Fibroblast of peridontal ligament (primary cell): ENCODE measurements at regions not wholly inside any gene's neighbourhood (a gene's known extent, or its start where the extent isn't known, plus 50 kb on each side); places are given as distances from the start of the nearest gene placed in this dataset.

Source experiments
- DNase-seq: peaks from one replicate; pipeline ENCODE4 v3.0.0-alpha.2; 2010; ENCODE audit errors: extremely low read depth

DNA sequence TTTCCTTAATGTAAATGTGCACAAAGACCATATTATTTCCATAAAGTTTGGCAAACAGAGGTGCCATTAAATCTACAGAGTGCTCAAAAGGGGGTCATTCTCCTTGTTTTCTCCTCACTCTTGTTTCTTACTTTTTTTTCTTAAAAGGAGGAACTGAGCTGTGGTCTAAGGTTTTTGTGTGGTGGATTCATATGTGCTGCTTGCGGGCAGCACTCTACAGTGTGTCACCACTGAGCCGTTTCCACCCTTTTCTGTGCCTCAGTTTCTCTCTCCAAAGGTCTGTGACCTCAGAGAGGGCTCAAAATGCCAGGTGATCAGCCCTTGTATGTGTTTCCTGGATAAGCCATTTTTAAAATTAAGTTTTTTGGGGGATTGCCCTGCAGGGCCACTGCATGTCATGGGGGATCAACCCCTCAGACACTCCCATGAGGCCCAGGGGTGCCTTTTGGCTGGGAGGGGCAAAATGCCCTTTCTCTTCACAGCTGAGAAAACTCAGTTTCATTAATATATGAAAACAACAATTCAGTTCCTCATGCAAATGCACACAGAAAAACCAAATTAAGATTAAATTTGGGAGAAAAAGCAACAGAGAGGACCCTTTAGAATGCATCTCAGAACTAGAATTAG is 56.9 kb upstream of the VOPP1 start:
- DNase-seq: no peak

GRCh38 chr7:55624813-55625212 is 52.5 kb upstream of the VOPP1 start:
- DNase-seq: no peak

DNA sequence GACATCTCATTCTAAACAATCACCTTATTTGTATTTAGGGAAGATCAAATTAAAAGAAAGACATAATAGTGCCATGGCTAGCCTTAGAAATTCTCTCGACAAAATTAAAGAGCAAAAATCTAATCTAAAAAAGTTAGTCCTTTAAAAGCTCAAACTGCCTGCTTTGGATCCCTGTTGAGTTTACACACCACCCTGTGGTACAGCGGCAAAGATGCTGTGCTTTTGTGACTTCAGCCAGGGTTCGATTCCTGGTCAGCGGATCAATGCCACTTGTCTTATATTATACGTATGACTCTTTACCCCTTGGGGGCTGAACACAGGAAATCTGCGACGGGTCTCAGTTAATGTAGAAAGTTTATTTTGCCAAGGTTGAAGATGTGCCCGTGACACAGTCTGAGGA is 51.3 kb upstream of the VOPP1 start:
- DNase-seq: no peak

DNA sequence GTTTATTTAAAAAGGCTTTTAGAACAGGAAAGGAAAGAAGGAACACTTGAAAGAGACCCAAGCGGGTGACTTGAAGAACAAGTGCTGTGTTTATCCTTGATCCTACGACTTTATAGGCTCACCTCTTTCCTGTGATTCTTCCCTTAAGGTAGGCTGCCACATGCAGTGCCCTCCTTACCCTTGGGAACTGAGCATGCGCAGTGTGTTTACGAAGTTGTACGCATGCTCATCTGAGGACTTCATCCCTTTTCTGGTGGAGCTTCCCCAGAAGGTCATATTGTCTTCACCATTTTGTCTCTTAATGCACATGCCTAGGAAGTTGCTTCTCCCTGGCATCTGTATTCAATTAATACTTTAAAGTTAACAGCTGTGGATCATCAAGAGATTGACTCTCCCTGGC is 49.9 kb upstream of the VOPP1 start:
- no peak for DNase-seq
